GM13976 (cell line): ENCODE measurements at regions not wholly inside any gene's neighbourhood (a gene's known extent, or its start where the extent isn't known, plus 50 kb on each side); places are given as distances from the start of the nearest gene placed in this dataset.

Experiments used
- DNase-seq: peaks from one replicate; pipeline ENCODE4 v3.0.0; 2012; ENCODE audit warnings: low spot score
- in situ Hi-C: fragments of 300-500 bp; cut with MboI; formaldehyde crosslinking; loops from one replicate; pipeline ENCODE4 v1.12.0; 2022; ENCODE audit warnings: low sequenced_read_pairs, mixed read lengths, inconsistent platforms; ENCODE audit not compliant: unreplicated experiment
- TF ChIP-seq, protein P1 (sequence below): IDR thresholded peaks from 2 replicates; pipeline ENCODE4 v1.5.1; 2012; ENCODE audit warnings: borderline replicate concordance, mild to moderate bottlenecking; ENCODE audit not compliant: insufficient read depth; ENCODE audit errors: extremely low read depth, missing control alignments, control extremely low read depth

DNA sequence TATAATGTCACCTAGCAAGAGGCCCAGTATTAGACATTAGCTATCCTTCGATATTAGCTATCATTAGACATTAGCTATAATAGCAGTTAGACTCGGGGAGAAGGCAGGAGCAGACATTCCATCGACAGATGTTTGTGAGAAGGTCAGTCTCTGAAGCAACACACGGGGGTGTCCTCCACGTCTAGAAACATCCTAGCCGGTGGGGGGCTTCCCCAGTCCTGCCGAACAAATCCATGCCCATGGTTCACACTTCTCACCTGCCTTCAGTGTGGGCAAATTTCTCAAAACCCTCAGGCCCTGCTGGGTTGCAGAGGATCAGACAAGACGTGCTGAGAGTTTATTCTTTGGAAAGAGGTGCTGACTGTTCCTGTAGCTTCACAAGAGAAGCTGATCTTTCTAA is 151.1 kb downstream of the IRF8 start:
- in situ Hi-C loops, result no loop called here
- TF ChIP-seq, protein P1, sequence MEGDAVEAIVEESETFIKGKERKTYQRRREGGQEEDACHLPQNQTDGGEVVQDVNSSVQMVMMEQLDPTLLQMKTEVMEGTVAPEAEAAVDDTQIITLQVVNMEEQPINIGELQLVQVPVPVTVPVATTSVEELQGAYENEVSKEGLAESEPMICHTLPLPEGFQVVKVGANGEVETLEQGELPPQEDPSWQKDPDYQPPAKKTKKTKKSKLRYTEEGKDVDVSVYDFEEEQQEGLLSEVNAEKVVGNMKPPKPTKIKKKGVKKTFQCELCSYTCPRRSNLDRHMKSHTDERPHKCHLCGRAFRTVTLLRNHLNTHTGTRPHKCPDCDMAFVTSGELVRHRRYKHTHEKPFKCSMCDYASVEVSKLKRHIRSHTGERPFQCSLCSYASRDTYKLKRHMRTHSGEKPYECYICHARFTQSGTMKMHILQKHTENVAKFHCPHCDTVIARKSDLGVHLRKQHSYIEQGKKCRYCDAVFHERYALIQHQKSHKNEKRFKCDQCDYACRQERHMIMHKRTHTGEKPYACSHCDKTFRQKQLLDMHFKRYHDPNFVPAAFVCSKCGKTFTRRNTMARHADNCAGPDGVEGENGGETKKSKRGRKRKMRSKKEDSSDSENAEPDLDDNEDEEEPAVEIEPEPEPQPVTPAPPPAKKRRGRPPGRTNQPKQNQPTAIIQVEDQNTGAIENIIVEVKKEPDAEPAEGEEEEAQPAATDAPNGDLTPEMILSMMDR, result no peak
- no peak for DNase-seq

DNA sequence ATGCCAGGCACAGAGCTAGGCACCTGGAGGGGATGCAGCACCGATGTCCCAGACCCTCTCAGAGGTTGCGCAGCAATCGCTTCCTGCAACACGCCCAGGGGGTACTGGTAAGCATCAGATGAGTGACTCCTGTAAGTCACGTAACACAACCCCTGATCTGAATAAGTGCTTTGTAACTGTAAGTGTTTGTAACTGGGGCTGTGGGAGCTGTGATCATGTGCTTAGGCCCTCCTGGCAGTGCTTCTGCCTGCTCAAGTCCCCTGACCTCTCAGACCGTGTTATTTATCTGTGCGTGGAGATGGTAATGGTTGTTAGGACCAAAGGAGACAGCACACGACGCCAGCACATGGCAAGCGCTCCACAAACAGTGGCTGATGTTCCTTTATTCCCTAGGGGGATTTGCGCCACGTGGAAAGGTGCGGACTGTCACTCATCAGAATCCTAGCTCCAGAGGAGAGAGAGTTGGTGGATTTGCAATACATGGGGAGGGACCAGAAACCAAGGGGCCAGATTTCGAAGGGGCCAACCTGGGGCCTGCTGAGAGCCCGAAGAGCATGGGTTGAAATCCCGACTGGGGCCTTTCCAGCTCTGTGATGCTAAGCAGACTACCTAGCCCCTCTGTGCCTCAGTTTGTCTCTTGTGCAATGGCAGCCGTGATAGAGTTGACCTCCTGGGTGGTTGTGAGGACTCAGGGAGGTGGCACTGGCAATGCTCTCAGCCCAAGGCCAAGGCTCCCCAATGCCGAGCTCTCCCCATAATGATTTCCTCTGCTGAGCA is 151.8 kb downstream of the IRF8 start:
- DNase-seq, result no peak
- TF ChIP-seq, protein P1, result no peak
- in situ Hi-C loops, result no loop called here

DNA sequence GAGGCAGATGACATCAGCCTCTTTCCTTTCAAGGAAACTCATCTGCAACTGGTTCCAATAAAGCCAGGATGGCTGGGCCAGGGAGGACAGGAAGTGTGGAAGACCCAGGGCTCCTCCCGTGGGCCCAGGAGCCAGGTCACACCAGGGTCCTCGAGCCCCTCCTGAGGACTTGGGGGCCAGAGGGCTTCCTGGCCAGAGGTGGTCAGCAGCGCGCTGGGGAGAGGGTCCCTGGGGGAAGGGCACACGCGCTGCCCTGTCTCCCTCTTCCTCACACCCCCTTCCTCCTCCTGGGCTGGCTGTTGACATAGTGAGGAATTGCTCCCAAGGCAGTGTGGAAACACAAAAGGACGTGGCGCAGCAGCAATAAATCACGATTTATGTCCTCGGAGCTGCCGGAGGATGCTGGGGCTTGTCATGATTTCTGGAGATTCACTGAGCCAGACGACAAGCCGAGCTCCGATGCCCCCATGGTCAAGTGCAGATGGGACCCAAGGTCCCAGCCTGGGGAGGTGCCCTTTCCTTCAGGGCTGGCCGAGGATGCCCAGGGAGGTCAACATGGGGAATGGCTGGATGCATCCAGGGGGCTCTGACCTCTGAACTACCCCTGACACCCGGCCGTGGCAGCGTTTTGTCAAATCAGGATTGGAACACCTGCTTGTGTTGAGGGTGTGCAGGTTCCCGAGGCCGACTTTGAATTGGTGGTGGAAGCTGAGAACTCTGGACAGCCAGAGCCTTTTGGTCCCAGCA is 152.6 kb downstream of the IRF8 start:
- in situ Hi-C loops, result no loop called here

DNA sequence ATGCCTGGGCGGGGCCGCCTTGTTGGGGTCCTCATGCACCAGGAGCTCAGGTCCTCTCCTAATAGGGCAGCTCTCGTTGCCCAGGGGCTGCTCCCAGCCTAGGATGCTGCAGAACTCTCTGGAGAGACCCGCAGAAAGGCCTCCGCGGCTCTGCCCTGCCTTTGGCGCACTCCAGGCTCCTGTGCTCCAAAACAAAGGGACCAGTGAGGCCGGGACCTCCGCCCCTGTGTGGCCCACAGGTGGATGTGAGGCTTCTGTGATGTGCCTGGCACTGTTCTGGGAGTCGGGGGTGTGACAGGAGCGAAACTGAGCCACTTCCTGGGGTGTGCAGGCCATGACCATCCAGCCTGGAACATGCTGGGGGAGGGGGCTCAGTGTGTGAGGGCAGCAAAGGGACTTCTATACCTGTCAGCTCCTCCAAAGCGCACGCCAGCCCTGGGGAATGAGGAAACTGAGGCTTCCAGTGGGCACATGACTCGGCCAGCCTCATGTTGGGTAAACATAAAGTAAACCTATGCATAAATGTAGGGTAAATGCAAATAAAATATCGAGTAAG is 153.2 kb downstream of the IRF8 start:
- no peak for DNase-seq
- in situ Hi-C loops, result no loop called here
- TF ChIP-seq, protein P1, result no peak

More for the DNA sequence above, 152.6 kb downstream of the IRF8 start:
- no peak for DNase-seq
- TF ChIP-seq, protein P1, result no peak

DNA sequence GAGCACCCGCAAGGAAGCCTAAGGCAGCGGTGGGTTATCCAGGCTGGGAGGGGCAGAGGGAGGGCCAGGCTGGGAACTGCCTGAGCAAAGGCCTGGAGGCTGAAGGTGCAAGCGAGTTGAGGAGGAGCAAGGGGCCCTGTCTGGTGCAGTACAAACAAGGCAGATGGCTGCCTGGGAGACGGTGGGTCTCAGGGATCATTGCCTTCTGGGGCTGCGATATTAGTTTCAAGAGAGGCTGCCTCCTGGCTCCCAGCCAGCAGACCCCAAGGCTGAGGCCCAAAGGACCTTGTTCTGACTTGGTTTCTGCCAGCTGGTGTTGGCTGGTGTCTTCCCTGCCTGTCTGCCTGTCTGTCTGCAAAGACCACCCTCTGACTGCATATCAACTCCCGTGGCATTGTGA is 154.0 kb downstream of the IRF8 start:
- in situ Hi-C loops, result no loop called here
- TF ChIP-seq, protein P1, result no peak

DNA sequence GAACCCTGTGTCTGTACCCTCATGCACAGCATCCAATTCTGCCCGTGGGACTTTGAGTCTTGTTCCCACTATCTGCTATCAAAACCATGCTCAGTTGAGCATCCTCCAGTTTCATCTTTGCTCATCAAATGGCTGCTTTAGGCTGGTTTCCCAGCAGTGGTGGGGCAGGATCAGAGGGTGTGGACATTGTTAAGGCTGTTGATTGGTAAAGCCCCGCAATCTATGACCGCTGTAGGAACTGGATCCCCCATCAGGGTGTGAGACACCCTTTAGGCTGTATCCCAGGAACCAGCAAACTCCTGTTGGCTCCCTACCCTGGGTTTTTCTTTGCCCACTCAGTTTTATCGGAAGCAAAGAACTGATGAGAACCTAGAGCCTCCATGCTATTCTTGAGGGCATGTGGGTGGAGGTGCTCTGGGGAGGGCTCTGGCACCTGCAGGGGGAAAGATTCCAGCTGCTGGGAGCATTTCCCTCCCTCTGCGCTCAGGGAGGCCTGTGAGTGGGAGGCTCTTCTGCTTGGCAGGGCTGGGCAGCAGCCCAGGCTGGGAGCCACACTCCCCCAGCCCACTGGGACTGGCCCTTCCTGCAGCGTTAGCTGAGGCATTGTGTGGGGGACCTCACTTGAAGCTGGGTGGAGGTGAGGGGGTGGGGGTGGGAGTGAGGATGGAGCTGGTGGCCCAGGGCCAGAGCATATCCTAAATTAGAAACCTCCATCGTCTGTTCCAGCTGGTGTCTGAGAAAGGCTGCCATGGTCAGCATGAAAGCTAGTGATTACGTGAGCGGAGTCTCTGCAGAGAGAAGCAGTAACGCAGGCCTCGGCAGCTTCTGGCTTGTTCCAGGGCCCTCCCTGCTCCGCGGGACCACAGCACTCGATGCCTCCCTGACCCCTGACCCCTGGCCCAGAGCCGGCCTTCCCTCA is 160.6 kb downstream of the IRF8 start:
- in situ Hi-C loops, result no loop called here
- DNase-seq, result no peak
- TF ChIP-seq, protein P1, result no peak

More for the DNA sequence above, 154.0 kb downstream of the IRF8 start:
- no peak for DNase-seq
